Tibial nerve (tissue), 4 donors: ENCODE measurements at regions not wholly inside any gene's neighbourhood (a gene's known extent, or its start where the extent isn't known, plus 50 kb on each side); places are given as distances from the start of the nearest gene placed in this dataset.
"Not testable (repeated sequence)": the region's sequence is repeated elsewhere in the genome, so short reads cannot be mapped to it uniquely, and the experiment has no call there.

Experiments
- DNase-seq, 2 donors: peaks; one replicate each; pipeline ENCODE4 v3.0.0-alpha.2; 2019; ENCODE audit warnings: low spot score in 2 of 2
- H3K27ac ChIP-seq, 4 donors: fragments of 200-600 bp; sonication (generic) in 3 of 4; one replicate each; pipeline ENCODE4 v1.5.1; 2017 to 2019; ENCODE audit warnings: mild to moderate bottlenecking in 1 of 4
- H3K27me3 ChIP-seq, 2 donors: fragments of 200-600 bp; sonication (generic) in 1 of 2; one replicate each; pipeline versions ENCODE4 v1.5.1 to v1.6.0; 2017 to 2019
- H3K36me3 ChIP-seq, 3 donors: fragments of 200-600 bp; sonication (generic); one replicate each; pipeline ENCODE4 v1.5.1; 2018 to 2019
- H3K4me1 ChIP-seq, 4 donors: fragments of 200-600 bp; sonication (generic) in 3 of 4; one replicate each; pipeline ENCODE4 v1.5.1; 2017 to 2019
- H3K4me3 ChIP-seq, 4 donors: fragments of 200-600 bp; sonication (generic) in 3 of 4; one replicate each; pipeline ENCODE4 v1.5.1; 2017 to 2019; ENCODE audit warnings: mild to moderate bottlenecking in 1 of 4, moderate library complexity in 1 of 4
- H3K9me3 ChIP-seq, 4 donors: fragments of 200-600 bp; sonication (generic) in 3 of 4; one replicate each; pipeline ENCODE4 v1.5.1; 2017 to 2019
- EP300 ChIP-seq, 2 donors: sonication (generic); formaldehyde crosslinking; IDR thresholded peaks; one replicate each; pipeline ENCODE4 v1.6.1; 2017; ENCODE audit warnings: antibody characterized with exemption in 2 of 2, mild to moderate bottlenecking in 1 of 2
- POLR2A ChIP-seq, 2 donors: fragments of 450-650 bp; IDR thresholded peaks; one replicate each; pipeline ENCODE4 v1.6.1; 2017; ENCODE audit warnings: antibody characterized with exemption in 2 of 2, mild to moderate bottlenecking in 2 of 2, moderate library complexity in 2 of 2
- WGBS, 2 donors: methylation state at CpG; one replicate each; pipeline ENCODE4 v1.1.5; 2018; 5-methylcytosine and 5-hydroxymethylcytosine counted together
- TF ChIP-seq, protein P1 (sequence below), 5 experiments: fragments of 200-600 bp in 3 of 5; fragments of 450-650 bp in 2 of 5; sonication (generic) in 3 of 5; IDR thresholded peaks; one replicate each; pipeline ENCODE4 v1.5.1; 2016 to 2019; ENCODE audit warnings: antibody characterized with exemption in 5 of 5, mild to moderate bottlenecking in 3 of 5, moderate library complexity in 2 of 5

DNA sequence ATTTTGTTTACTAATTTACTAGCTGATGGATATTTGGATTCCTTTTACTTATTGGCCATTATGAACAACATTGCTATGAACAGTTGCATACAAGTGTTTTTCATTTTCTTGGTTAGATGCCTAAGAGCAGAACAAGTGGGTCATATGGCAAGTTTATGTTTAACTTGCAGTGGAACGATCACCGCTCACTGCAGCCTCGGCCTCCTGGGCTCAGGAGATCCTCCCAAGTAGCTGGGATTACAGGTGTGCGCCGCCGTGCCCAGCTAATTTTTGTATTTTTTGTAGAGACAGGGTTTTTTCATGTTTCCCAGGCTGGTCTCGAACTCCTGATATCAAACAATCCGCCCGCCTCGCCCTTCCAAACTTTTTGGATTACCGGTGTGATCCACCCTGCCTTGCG, 820.5 kb upstream of the TMPRSS15 start:
- H3K4me1 ChIP-seq: no peaks in the 10 kb centered on the region
- DNase-seq: no peak
- H3K27ac ChIP-seq: no peak overlapping the region
- WGBS, 2 donors: 91 to 92% methylated on average over 12 of the region's 12 CpGs
- H3K27me3 ChIP-seq: no peaks in the 10 kb centered on the region
- H3K4me3 ChIP-seq: no peak overlapping the region
- TF ChIP-seq, protein P1, sequence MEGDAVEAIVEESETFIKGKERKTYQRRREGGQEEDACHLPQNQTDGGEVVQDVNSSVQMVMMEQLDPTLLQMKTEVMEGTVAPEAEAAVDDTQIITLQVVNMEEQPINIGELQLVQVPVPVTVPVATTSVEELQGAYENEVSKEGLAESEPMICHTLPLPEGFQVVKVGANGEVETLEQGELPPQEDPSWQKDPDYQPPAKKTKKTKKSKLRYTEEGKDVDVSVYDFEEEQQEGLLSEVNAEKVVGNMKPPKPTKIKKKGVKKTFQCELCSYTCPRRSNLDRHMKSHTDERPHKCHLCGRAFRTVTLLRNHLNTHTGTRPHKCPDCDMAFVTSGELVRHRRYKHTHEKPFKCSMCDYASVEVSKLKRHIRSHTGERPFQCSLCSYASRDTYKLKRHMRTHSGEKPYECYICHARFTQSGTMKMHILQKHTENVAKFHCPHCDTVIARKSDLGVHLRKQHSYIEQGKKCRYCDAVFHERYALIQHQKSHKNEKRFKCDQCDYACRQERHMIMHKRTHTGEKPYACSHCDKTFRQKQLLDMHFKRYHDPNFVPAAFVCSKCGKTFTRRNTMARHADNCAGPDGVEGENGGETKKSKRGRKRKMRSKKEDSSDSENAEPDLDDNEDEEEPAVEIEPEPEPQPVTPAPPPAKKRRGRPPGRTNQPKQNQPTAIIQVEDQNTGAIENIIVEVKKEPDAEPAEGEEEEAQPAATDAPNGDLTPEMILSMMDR (IDR thresholded peaks at IDR 0.05): no peak
- TF ChIP-seq POLR2A (IDR thresholded peaks at IDR 0.05) (no peak), EP300 (IDR thresholded peaks at IDR 0.05) (no peak)
- peaks cover 0 to 3% (median 0%) of the 10 kb centered on the region in 4 donors for H3K9me3 ChIP-seq
- H3K36me3 ChIP-seq: no peaks in the 10 kb centered on the region

DNA sequence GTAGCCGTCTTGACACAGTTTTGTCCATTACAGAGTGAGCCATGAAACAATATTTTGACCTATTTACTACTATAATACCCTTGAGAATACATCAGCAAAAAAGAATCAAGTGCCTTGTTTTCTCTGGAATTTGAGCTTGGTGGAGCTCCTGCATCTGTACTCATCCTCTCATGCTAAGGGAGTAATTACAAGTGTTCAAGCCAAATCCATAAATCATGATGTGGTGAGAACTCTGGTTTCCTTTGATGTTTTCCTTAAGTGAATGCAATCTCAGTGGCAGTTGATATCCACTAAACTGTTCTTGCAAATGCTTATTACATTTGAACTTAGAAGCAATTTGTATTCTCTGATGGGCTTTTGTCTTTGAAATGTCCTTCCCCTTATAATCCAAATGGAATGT, 824.6 kb upstream of the TMPRSS15 start:
- no peaks in the 10 kb centered on the region for H3K36me3 ChIP-seq
- DNase-seq: no peak
- no peak for TF ChIP-seq EP300 (IDR thresholded peaks at IDR 0.05)
- TF ChIP-seq POLR2A (IDR thresholded peaks at IDR 0.05): no peak
- TF ChIP-seq, protein P1 (IDR thresholded peaks at IDR 0.05): no peak
- peaks cover 0 to 3% (median 0%) of the 10 kb centered on the region in 4 donors for H3K9me3 ChIP-seq
- H3K4me3 ChIP-seq: no peak overlapping the region
- H3K27me3 ChIP-seq: no peaks in the 10 kb centered on the region
- no peaks in the 10 kb centered on the region for H3K4me1 ChIP-seq
- 15 to 17% methylated on average over 1 of the region's 1 CpG for WGBS, 2 donors
- H3K27ac ChIP-seq: no peak overlapping the region

DNA sequence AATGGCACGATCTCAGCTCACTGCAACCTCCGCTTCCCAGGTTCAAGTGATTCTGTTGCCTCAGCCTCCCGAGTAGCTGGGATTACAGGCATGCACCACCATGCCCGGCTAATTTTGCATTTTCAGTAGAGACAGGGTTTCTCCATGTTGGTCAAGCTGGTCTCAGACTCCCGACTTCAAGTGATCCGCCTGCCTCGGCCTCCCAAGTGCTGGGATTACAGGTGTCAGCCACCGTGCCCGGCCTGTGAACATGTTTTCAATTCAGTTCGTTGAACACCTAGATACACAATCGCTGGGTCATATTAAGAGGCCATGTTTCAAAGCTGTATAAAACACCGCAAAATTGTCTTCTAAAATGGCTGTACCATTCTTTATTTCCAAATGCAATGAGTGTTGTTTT, 830.3 kb upstream of the TMPRSS15 start:
- not testable (repeated sequence) for H3K27me3 ChIP-seq, H3K36me3 ChIP-seq, H3K9me3 ChIP-seq, DNase-seq, H3K27ac ChIP-seq, H3K4me3 ChIP-seq, H3K4me1 ChIP-seq
- WGBS, 2 donors: 91 to 93% methylated on average over 12 of the region's 12 CpGs

DNA sequence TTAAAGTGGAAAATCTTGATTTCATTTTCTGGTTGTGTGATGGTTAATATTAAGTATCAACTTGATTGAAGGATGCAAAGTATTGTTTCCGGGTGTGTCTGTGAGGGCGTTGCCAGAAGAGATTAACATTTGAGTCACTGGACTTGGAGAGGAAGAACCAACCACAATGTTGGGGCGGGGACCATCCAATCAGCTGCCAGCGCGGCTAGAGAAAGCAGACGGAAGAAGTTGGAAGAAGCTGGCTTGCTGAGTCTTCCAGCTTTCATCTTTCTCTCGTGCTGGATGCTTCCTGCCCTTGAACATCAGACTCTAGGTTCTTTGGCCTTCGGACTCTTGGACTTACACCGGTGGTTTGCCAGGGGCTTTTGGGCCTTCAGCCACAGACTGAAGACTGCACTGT, 832.6 kb upstream of the TMPRSS15 start:
- H3K36me3 ChIP-seq: no peaks in the 10 kb centered on the region
- 84% methylated on average over 9 of the region's 9 CpGs for WGBS, 2 donors
- no peaks in the 10 kb centered on the region for H3K27me3 ChIP-seq
- H3K4me3 ChIP-seq: no peak overlapping the region
- DNase-seq: no peak
- H3K27ac ChIP-seq: no peak overlapping the region
- no peaks in the 10 kb centered on the region for H3K9me3 ChIP-seq
- no peaks in the 10 kb centered on the region for H3K4me1 ChIP-seq
- TF ChIP-seq, protein P1 (IDR thresholded peaks at IDR 0.05): no peak
- no peak for TF ChIP-seq POLR2A (IDR thresholded peaks at IDR 0.05)
- TF ChIP-seq EP300 (IDR thresholded peaks at IDR 0.05): no peak

DNA sequence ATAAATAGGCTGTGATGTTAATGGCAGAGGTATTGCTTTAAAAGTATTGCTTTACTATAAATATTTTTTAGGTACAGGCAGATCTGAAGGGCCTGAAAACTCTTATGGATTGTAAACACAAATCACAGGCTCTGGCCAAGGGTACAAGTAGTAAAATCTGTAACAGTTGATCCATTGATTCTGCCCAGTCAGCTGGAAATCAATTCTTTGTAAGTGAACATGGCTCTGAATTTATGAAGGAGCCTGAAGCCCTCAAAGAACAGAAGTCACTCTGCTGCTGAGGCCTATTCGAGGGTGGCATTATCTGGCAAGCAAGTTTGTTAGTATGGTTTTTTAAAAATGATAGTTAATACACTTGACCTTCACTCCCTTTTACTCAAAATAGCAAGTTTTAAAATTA, 834.0 kb upstream of the TMPRSS15 start:
- H3K27ac ChIP-seq: no peak overlapping the region
- no peaks in the 10 kb centered on the region for H3K36me3 ChIP-seq
- no peaks in the 10 kb centered on the region for H3K9me3 ChIP-seq
- H3K4me3 ChIP-seq: no peak overlapping the region
- no peaks in the 10 kb centered on the region for H3K27me3 ChIP-seq
- H3K4me1 ChIP-seq: no peaks in the 10 kb centered on the region
- WGBS, 2 donors: 41 to 46% methylated on average over 1 of the region's 1 CpG
- TF ChIP-seq, protein P1 (IDR thresholded peaks at IDR 0.05): no peak
- no peak for TF ChIP-seq POLR2A (IDR thresholded peaks at IDR 0.05)
- TF ChIP-seq EP300 (IDR thresholded peaks at IDR 0.05): no peak
- no peak for DNase-seq

DNA sequence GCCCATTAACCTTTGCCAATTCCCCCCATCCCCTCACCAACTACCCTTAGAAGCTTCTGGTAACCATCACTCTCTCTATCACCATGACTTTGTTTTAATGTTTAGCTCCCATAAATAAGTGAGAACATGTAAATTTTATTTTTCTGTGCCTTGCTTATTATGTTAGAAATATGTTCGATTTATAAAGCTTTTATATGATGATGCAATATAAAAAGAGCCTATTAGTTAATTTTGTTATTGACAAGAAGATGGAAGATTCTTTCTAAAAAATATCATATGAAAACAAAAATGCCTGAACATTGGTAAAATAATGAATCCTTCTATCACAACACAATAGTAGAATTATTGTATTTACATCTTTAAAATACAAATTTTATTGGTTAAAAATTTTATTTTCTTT, 836.1 kb upstream of the TMPRSS15 start:
- no peak for TF ChIP-seq EP300 (IDR thresholded peaks at IDR 0.05)
- TF ChIP-seq, protein P1 (IDR thresholded peaks at IDR 0.05): no peak
- TF ChIP-seq POLR2A (IDR thresholded peaks at IDR 0.05): no peak
- WGBS, 2 donors: 75 to 79% methylated on average over 1 of the region's 1 CpG
- no peak for DNase-seq
- Histone ChIP-seq H3K9me3 (no peaks in the 10 kb centered on the region), H3K36me3 (no peaks in the 10 kb centered on the region), H3K4me3 (no peak overlapping the region), H3K27me3 (no peaks in the 10 kb centered on the region), H3K27ac (no peak overlapping the region), H3K4me1 (no peaks in the 10 kb centered on the region)
